NCI-H510A treated with DMSO at 0.1 percent for 48 hours (cell line): ENCODE measurements at regions not wholly inside any gene's neighbourhood (a gene's known extent, or its start where the extent isn't known, plus 50 kb on each side); places are given as distances from the start of the nearest gene placed in this dataset.

Experiments used
- DNase-seq: peaks from one replicate; lab custom pipeline; 2025; lab: John Stamatoyannopoulos, UW

DNA sequence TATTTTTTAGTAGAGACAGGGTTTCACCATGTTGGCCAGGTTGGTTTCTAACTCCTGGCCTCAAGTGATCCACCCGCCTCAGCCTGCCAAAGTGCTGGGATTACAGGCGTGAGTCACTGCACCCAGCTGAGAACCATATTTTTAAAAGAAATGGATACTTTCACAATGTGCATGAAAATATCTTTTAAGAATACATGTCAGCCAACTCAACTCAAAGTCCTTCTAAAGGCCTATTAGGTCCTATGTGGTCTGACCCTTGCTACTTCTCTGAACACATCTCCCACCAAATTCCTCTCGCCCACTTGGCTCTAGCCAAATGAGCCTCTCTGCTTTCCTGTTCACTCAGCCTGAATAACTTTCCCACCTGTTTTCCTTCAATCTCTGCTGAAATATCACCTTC is 119.6 kb downstream of the MTX2 start:
- no peak for DNase-seq

DNA sequence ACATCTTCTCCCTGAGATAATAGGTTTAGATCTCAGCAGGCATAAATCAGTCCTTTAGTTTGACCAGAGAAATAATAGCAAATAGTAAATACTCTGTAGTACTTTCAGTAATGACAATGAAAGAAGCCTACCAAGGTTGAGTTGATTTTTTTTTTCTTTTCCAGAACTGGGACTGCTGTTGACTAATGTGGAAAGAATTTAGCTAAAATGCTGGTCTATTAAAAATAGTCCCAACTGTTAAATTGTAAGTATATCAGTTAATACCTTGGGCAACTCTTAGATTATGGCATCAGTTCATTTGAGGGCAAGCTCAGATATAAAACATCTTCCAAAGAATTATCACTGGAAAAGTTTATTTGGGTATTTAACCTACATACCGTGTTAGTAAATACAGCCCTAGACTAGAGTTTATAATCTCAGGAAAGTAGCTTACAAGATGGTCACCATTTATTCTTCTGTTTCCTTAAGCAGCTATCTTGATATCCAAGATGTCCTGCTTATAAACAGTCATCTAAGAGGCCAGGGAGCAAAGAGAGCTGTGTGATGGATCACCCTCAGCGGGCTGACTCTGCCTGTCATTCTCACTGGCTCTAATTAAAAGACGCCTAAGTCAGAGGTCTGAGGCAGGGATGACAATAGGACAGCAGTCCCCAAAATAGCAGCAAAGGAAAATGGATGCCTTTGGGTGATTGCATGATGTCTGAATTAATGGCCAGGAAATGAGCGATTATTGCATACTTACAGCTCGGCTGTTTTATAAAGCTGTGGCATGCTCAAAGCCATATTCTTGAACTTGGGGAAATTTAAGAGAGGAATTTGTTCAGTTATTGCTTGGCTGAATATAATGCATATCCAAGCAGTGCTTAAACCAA is 121.3 kb downstream of the MTX2 start:
- no peak for DNase-seq

- DNase-seq = no peak
Measured at GRCh38 chr2:176391148-176391419, 121.8 kb downstream of the MTX2 start.

DNA sequence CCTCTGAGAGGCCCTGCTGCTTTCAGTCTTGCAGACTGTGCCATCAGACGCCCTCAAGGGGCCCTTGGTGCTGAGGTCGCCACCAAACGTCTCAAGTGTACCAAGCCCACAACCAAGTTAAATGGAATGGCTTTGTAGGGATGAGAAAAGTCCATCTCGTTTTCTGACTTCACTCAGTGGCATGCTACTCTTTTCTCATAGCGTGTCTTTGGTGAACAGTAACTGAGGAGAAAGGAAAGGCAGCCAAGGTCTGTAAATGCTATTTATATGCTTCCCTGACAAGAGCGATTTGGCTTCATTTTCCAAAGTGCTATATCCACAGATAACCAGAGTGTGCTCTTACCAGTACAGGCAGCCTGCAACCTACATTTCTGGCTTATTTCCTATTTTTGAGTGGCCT is 123.0 kb downstream of the MTX2 start:
- DNase-seq = no peak

- peak; percentile 24 for DNase-seq
Measured at GRCh38 chr2:176392744-176393414, 123.6 kb downstream of the MTX2 start.

DNA sequence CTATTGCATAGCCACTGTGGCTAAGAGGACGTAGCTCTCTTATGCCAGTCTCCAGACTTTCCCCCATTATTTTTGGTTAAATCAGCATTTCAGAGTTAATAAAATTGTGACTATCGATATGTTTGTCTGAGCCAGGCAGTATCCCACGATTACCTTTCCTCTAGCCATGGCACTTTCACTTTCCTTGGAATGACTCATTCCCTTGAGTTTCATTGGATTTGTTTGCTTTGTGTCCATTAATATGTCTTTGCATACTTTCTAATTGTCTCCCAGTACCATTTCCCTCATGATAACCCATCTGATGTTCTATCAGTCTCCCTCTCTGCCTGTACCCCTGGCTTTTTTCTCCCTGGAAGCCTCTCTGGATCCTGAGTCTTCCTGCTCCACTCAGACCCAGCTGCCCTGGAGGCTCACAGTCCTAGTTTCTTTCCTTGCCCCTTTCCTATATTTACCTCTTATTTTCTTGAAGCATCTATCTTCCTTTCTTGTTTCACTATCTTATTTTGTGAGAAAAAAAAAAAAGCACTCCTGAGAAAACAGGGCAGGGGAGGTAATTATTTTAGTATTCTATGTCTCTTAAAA is 126.1 kb downstream of the MTX2 start:
- no peak for DNase-seq

GRCh38 chr2:176398243-176399073 is 129.2 kb downstream of the MTX2 start:
- no peak for DNase-seq

DNA sequence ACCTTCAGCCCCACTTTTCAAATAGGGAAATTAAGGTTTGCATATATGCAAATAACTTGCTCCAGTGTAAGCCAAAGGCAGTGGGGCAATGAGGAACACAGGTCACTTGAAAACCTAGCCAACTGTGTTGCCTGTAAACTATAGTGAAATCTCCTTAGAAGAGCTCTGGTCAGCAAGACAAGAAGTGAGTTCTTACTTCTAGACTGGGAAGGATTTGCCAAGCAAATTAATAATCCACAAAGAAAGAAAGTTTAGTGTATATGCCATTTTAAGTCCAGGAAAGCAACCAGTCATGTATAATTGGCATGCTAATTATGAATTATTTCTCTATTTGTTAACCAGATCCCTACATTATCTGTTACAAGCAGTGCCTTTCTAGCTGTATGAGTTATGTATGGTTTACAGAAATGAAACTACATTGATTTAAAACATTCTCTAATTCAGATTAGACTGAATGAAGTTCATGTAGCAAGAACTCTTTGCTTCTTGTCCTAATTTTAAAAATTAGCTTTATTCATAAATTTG is 129.9 kb downstream of the MTX2 start:
- DNase-seq = no peak

DNA sequence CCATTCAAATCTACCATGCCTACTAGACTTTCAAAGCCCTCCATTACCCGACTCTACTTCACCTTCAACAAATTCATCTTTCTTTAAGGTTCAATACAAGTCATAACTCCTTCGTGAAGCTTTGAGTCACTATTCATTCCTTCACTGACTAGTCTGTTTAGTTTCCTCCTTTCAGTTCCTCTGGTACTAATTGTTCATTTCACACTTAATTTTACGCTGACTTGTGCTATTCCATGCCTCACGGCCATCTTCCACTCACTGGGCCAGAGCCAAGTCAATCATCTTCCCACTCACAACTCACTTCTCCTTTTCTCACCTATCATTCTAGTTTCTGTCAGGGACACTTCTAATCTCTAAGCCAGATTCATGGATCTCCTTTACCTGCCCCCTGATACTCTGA is 136.2 kb downstream of the MTX2 start:
- DNase-seq = no peak

DNA sequence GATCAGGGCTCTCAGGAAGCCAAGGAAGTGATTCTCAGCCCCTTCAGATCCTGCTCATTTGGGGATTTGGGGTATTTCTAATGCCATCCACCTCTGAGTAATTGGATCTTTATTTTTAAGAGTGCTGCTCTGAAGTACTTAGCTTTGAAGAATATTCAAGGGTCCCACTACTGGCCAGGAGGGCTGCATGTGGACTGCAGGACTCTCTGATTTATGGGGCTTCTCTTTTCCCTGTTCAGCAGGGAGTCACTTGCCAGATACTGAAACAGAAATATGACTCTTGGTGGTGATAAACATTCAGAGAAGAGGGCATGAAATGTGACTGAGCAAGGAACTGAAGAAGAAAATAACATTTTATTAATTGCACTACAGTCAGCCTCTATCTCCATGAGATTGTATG is 138.5 kb downstream of the MTX2 start:
- DNase-seq = no peak

- no peak for DNase-seq
Measured at GRCh38 chr2:176409671-176410070, 140.4 kb downstream of the MTX2 start.

- DNase-seq = no peak
Measured at GRCh38 chr2:176412136-176412535, 142.9 kb downstream of the MTX2 start.

DNA sequence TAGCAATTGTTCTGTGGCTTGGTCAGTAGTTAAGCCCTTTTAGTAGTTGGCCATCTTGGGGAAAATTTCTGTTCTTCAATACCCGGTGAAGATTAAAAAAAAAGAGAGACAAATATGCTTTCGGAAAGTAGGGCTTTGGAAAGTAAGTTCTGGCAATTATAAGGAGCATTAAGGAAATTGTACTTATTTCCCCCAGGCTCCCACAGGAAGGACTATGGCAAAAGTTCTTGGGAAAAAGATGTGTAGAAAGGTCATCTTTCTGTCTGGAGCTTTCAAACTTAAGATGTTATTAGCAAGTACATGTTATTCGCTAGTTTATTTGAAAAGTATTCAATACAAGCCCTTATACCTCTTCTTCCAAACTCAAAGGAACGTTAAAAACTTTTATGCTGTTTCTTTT is 144.5 kb downstream of the MTX2 start:
- no peak for DNase-seq

GRCh38 chr2:176414641-176415040 is 145.4 kb downstream of the MTX2 start:
- DNase-seq = no peak

DNA sequence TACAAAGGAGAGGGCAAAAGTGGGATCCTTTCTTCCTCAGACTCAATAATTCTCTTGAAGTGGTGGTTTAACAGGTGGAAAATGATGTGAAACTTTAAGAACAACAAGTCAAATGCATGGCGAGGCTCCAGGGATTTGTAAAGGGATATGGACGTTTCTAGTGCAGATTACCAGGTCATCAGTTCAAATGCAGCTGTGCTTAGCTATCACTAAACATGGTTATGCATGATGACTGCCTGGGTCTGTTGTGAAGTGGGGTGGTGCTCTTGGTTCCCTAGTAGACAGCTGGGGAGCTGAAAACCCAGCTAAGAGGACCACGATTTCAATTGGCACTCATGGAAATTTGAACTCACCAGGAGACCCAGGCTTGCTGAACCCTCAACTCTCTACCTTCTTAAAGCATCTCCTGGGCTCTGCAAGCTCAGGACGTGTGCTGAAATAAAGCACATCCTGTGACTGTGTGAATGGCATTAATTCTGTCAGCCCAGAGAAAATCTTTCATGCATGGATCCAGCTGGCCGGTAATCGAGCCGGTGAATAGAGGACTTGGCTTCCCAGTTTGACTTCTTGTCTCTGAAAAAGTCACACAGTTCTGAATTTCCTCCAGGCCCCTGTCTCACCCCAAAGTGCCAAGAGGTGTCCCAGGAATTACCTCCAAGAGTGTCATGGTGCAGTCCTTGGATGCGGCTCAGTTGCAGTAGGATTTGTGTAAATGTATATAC is 146.1 kb downstream of the MTX2 start:
- DNase-seq = no peak

GRCh38 chr2:176415937-176416499 is 146.8 kb downstream of the MTX2 start:
- no peak for DNase-seq

GRCh38 chr2:176418768-176419167 is 149.5 kb downstream of the MTX2 start:
- DNase-seq = no peak

DNA sequence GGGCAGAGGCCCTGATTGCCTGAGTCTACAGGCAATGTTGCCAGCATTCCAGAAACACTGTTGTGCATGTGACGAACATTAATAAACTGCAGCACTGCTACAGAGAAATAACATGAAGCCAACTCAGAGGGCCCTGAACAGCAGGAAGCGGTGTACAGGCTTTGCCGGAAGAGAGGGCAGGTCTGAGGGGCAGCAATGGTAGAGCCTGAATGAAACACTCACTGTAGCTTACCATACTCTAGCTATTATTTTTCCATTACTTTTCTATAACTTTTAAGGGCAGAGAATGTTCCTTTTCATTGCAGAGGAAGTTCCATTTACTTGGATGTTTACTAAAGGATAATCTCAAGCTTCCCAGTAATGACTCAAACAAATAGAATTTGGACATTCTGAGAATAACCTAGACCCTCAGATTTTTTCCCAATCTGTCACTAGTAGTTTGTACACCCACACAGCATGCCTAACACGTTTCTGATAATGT is 150.4 kb downstream of the MTX2 start:
- DNase-seq = no peak

- no peak for DNase-seq
Measured at GRCh38 chr2:176421297-176422050, 152.2 kb downstream of the MTX2 start.

DNA sequence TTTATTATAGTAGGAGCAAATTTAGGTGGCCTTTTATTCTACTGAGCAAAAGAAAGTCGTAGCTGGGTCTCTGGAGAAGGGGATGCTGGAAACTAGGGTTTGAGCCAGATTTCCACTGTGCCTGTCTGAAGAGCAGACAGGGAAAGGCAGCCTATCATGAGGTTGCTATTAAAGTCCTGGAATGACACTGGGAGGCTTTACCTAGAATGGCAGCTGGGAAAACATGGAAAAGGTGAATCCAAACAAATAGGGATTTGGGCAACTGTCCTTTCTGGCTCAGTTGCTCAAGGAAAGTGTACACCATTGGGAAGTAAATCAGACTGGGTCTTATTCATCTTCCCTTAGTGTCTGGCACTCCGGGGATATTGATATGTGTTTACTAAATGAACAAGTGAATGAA is 154.6 kb downstream of the MTX2 start:
- no peak for DNase-seq
